Keratinocyte (primary cell): ENCODE measurements at regions not wholly inside any gene's neighbourhood (a gene's known extent, or its start where the extent isn't known, plus 50 kb on each side); places are given as distances from the start of the nearest gene placed in this dataset.

Experiments
- DNase-seq: peaks from one replicate; pipeline ENCODE4 v3.0.0-alpha.2; 2011; ENCODE audit warnings: low read depth, missing footprints, low spot score
- FAIRE-seq: peaks from 2 replicates; lab custom pipeline; 2011; peaks lifted over from hg19 to GRCh38; lab: Jason Lieb, UNC
- H2AFZ ChIP-seq: 2 replicates; pipeline ENCODE4 v1.6.0; 2012; ENCODE audit warnings: low read length, control low read depth, inconsistent platforms; ENCODE audit not compliant: control insufficient read depth
- H3K27ac ChIP-seq: 2 replicates; pipeline ENCODE4 v1.5.1; 2011; ENCODE audit warnings: low read length; ENCODE audit not compliant: control insufficient read depth, insufficient read depth
- H3K27me3 ChIP-seq: 3 replicates; pipeline ENCODE4 v1.6.0; 2011; ENCODE audit warnings: low read length; ENCODE audit not compliant: control insufficient read depth, insufficient read depth; ENCODE audit errors: extremely low read depth
- H3K36me3 ChIP-seq, 2 experiments: 2 replicates in 1 of 2; 3 replicates in 1 of 2; pipeline ENCODE4 v1.5.1; 2011; ENCODE audit warnings: low read length in 2 of 2, mild to moderate bottlenecking in 1 of 2; ENCODE audit not compliant: control insufficient read depth in 2 of 2, insufficient read depth in 2 of 2; ENCODE audit errors: extremely low read depth in 1 of 2
- H3K4me1 ChIP-seq: 3 replicates; pipeline ENCODE4 v1.5.1; 2011; ENCODE audit warnings: low read length; ENCODE audit not compliant: control insufficient read depth, insufficient read depth; ENCODE audit errors: extremely low read depth
- H3K4me2 ChIP-seq: 3 replicates; pipeline ENCODE4 v1.6.0; 2011; ENCODE audit warnings: low read depth, low read length; ENCODE audit not compliant: control insufficient read depth, insufficient read depth; ENCODE audit errors: extremely low read depth
- H3K4me3 ChIP-seq, 3 experiments: fragments of 200-600 bp in 1 of 3; sonication (generic) in 1 of 3; 2 replicates in 2 of 3; 3 replicates in 1 of 3; pipeline ENCODE4 v1.5.1; 2011 to 2016; ENCODE audit warnings: low read length in 3 of 3, mild to moderate bottlenecking in 3 of 3, control low read depth in 2 of 3, inconsistent platforms in 1 of 3, low read depth in 1 of 3, mixed read lengths in 1 of 3, mixed run types in 1 of 3, moderate library complexity in 1 of 3; ENCODE audit not compliant: control insufficient read depth in 2 of 3, insufficient read depth in 2 of 3; ENCODE audit errors: extremely low read depth in 1 of 3
- H3K79me2 ChIP-seq: 2 replicates; pipeline ENCODE4 v1.6.0; 2012; ENCODE audit warnings: low read length; ENCODE audit not compliant: control insufficient read depth, insufficient read depth
- H3K9ac ChIP-seq: 3 replicates; pipeline ENCODE4 v1.6.0; 2011; ENCODE audit warnings: low read length; ENCODE audit not compliant: control insufficient read depth, insufficient read depth; ENCODE audit errors: extremely low read depth
- H3K9me1 ChIP-seq: 3 replicates; pipeline ENCODE4 v1.6.0; 2011; ENCODE audit warnings: low read length; ENCODE audit not compliant: control insufficient read depth, insufficient read depth; ENCODE audit errors: extremely low read depth
- H3K9me3 ChIP-seq: 2 replicates; pipeline ENCODE4 v1.5.1; 2012; ENCODE audit warnings: low read depth, low read length; ENCODE audit not compliant: control insufficient read depth
- H4K20me1 ChIP-seq: 3 replicates; pipeline ENCODE4 v1.6.0; 2011; ENCODE audit warnings: low read length; ENCODE audit not compliant: control insufficient read depth, insufficient read depth; ENCODE audit errors: extremely low read depth
- EZH2 ChIP-seq: IDR thresholded peaks from one replicate; pipeline ENCODE4 v1.6.1; 2012; ENCODE audit warnings: inconsistent platforms, mild to moderate bottlenecking, low read length, moderate library complexity
- dilution Hi-C: fragments of 300-500 bp; cut with MboI; formaldehyde crosslinking; loops from one replicate; pipeline ENCODE4 v1.7.0; 2020; ENCODE audit warnings: low sequenced_read_pairs; ENCODE audit not compliant: extremely low pct_ligation_motif_present
- TF ChIP-seq, protein P1 (sequence below), 3 experiments: IDR thresholded peaks in 1 of 3; conservative IDR thresholded peaks in 1 of 3; optimal IDR thresholded peaks in 1 of 3; 2 replicates in 2 of 3; 3 replicates in 1 of 3; pipeline versions ENCODE3 to v1.5.1; 2011; ENCODE audit warnings: low read length in 3 of 3, mild to moderate bottlenecking in 3 of 3, moderate library complexity in 2 of 3, control low read depth in 1 of 3, inconsistent platforms in 1 of 3; ENCODE audit not compliant: insufficient read depth in 2 of 3; ENCODE audit errors: extremely low read depth in 1 of 3

- H3K4me2 ChIP-seq = no peak overlapping the region
- no peak overlapping the region for H3K4me3 ChIP-seq
- H3K9ac ChIP-seq = no peak overlapping the region
- H2AFZ ChIP-seq = no peak overlapping the region
- no peaks in the 10 kb centered on the region for H3K9me3 ChIP-seq
- no peak for TF ChIP-seq EZH2
- dilution Hi-C loops = no loop called here
- H3K27ac ChIP-seq = no peak overlapping the region
- FAIRE-seq (no peak), DNase-seq (no peak)
- H4K20me1 ChIP-seq = no peaks in the 10 kb centered on the region
- peaks cover 2% of the 10 kb centered on the region for H3K4me1 ChIP-seq
- H3K27me3 ChIP-seq = no peaks in the 10 kb centered on the region
- H3K9me1 ChIP-seq = no peaks in the 10 kb centered on the region
- no peaks in the 10 kb centered on the region for H3K36me3 ChIP-seq
- H3K79me2 ChIP-seq = no peaks in the 10 kb centered on the region
Observed at GRCh38 chr15:93900476-93901400, 330.6 kb upstream of the MCTP2 start.

- no peaks in the 10 kb centered on the region for H3K27me3 ChIP-seq
- H3K79me2 ChIP-seq = no peaks in the 10 kb centered on the region
- no peaks in the 10 kb centered on the region for H3K36me3 ChIP-seq
- H3K27ac ChIP-seq = no peak overlapping the region
- TF ChIP-seq, protein P1, sequence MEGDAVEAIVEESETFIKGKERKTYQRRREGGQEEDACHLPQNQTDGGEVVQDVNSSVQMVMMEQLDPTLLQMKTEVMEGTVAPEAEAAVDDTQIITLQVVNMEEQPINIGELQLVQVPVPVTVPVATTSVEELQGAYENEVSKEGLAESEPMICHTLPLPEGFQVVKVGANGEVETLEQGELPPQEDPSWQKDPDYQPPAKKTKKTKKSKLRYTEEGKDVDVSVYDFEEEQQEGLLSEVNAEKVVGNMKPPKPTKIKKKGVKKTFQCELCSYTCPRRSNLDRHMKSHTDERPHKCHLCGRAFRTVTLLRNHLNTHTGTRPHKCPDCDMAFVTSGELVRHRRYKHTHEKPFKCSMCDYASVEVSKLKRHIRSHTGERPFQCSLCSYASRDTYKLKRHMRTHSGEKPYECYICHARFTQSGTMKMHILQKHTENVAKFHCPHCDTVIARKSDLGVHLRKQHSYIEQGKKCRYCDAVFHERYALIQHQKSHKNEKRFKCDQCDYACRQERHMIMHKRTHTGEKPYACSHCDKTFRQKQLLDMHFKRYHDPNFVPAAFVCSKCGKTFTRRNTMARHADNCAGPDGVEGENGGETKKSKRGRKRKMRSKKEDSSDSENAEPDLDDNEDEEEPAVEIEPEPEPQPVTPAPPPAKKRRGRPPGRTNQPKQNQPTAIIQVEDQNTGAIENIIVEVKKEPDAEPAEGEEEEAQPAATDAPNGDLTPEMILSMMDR (optimal IDR thresholded peaks at IDR 0.05 in 1 of 3, IDR thresholded peaks at IDR 0.05 in 1 of 3, conservative IDR thresholded peaks at IDR 0.05 in 1 of 3; ENCODE audit: extremely low read depth in 1 of 3, insufficient read depth in 2 of 3, low read length in 3 of 3) = no peak
- no peak for TF ChIP-seq EZH2
- H3K9me1 ChIP-seq = no peaks in the 10 kb centered on the region
- H2AFZ ChIP-seq = no peak overlapping the region
- peaks cover 2% of the 10 kb centered on the region for H3K4me1 ChIP-seq
- no peaks in the 10 kb centered on the region for H4K20me1 ChIP-seq
- no peak overlapping the region for H3K9ac ChIP-seq
- FAIRE-seq (no peak), DNase-seq (no peak)
- H3K4me2 ChIP-seq = no peak overlapping the region
- no peaks in the 10 kb centered on the region for H3K9me3 ChIP-seq
- dilution Hi-C loops = no loop called here
- H3K4me3 ChIP-seq = no peak overlapping the region
Observed at GRCh38 chr15:93899817-93900216, 331.5 kb upstream of the MCTP2 start.
